Activated T-helper 2 cell treated with anti-CD3 and anti-CD28 coated beads, Interferon-gamma antibody, Interleukin-2, Interleukin-4, amounts not matched to agents 10 μg/mL and 5 μg/mL and 100 μg/mL, durations not matched to agents 14 hours and 24 hours and 36 hours (primary cell): ENCODE measurements at regions not wholly inside any gene's neighbourhood (a gene's known extent, or its start where the extent isn't known, plus 50 kb on each side); places are given as distances from the start of the nearest gene placed in this dataset.

Experiments
- DNase-seq: peaks from one replicate; pipeline ENCODE4 v3.0.0; 2021; ENCODE audit warnings: low spot score
- H3K27ac Mint-ChIP-seq: one replicate; pipeline ENCODE4 v1.8.0; 2021; ENCODE audit warnings: mixed read lengths
- H3K27me3 Mint-ChIP-seq: one replicate; pipeline ENCODE4 v1.8.0; 2021; ENCODE audit warnings: low read depth, mixed read lengths
- H3K36me3 Mint-ChIP-seq: one replicate; pipeline ENCODE4 v1.8.0; 2021; ENCODE audit warnings: low read depth, mixed read lengths
- H3K4me1 Mint-ChIP-seq: one replicate; pipeline ENCODE4 v1.8.0; 2021; ENCODE audit warnings: low read depth, mixed read lengths
- H3K4me3 Mint-ChIP-seq: one replicate; pipeline ENCODE4 v1.8.0; 2021; ENCODE audit warnings: low read depth, mild to moderate bottlenecking, moderate library complexity, mixed read lengths
- H3K9me3 Mint-ChIP-seq: one replicate; pipeline ENCODE4 v1.8.0; 2021; ENCODE audit warnings: mixed read lengths
- intact Hi-C: fragments of 100-400 bp; cut with micrococcal nuclease; formaldehyde crosslinking; loops from one replicate; pipeline ENCODE4 v1.15.1; 2023

GRCh38 chr6:148064406-148065134 lies 278.1 kb upstream of the SASH1 start:
- intact Hi-C loops = no loop called here
- no peaks in the 10 kb centered on the region for H3K27me3 Mint-ChIP-seq
- no peaks in the 10 kb centered on the region for H3K4me1 Mint-ChIP-seq
- peaks cover 16% of the 10 kb centered on the region for H3K9me3 Mint-ChIP-seq
- no peak for DNase-seq
- H3K4me3 Mint-ChIP-seq = no peak overlapping the region
- H3K27ac Mint-ChIP-seq = no peak overlapping the region
- no peaks in the 10 kb centered on the region for H3K36me3 Mint-ChIP-seq

GRCh38 chr6:148068437-148069061 lies 274.1 kb upstream of the SASH1 start:
- H3K4me3 Mint-ChIP-seq = no peak overlapping the region
- intact Hi-C loops = no loop called here
- H3K9me3 Mint-ChIP-seq = peaks cover 3% of the 10 kb centered on the region
- H3K27ac Mint-ChIP-seq = no peak overlapping the region
- no peak for DNase-seq
- no peaks in the 10 kb centered on the region for H3K36me3 Mint-ChIP-seq
- no peaks in the 10 kb centered on the region for H3K27me3 Mint-ChIP-seq
- H3K4me1 Mint-ChIP-seq = no peaks in the 10 kb centered on the region

- no peak overlapping the region for H3K27ac Mint-ChIP-seq
- no peak for DNase-seq
- no peak overlapping the region for H3K4me3 Mint-ChIP-seq
- H3K27me3 Mint-ChIP-seq = no peaks in the 10 kb centered on the region
- no peaks in the 10 kb centered on the region for H3K36me3 Mint-ChIP-seq
- H3K9me3 Mint-ChIP-seq = peaks cover 2% of the 10 kb centered on the region
- no peaks in the 10 kb centered on the region for H3K4me1 Mint-ChIP-seq
- intact Hi-C loops = no loop called here
Measured at GRCh38 chr6:148069256-148069655, 273.4 kb upstream of the SASH1 start.

- Mint-ChIP-seq H3K36me3 (no peaks in the 10 kb centered on the region), H3K27me3 (no peaks in the 10 kb centered on the region), H3K4me3 (no peak overlapping the region), H3K27ac (no peak overlapping the region), H3K9me3 (peaks cover 3% of the 10 kb centered on the region), H3K4me1 (no peaks in the 10 kb centered on the region)
- intact Hi-C loops = no loop called here
- DNase-seq = no peak
Measured at GRCh38 chr6:148074291-148074690, 268.3 kb upstream of the SASH1 start.

GRCh38 chr6:148074738-148075137 lies 267.9 kb upstream of the SASH1 start:
- peaks cover 3% of the 10 kb centered on the region for H3K9me3 Mint-ChIP-seq
- H3K36me3 Mint-ChIP-seq = no peaks in the 10 kb centered on the region
- intact Hi-C loops = no loop called here
- H3K4me1 Mint-ChIP-seq = no peaks in the 10 kb centered on the region
- H3K27ac Mint-ChIP-seq = no peak overlapping the region
- H3K27me3 Mint-ChIP-seq = no peaks in the 10 kb centered on the region
- H3K4me3 Mint-ChIP-seq = no peak overlapping the region
- DNase-seq = no peak

GRCh38 chr6:148075352-148075751 lies 267.3 kb upstream of the SASH1 start:
- Mint-ChIP-seq H3K9me3 (peaks cover 3% of the 10 kb centered on the region), H3K4me1 (no peaks in the 10 kb centered on the region), H3K4me3 (no peak overlapping the region), H3K27ac (no peak overlapping the region), H3K36me3 (no peaks in the 10 kb centered on the region), H3K27me3 (no peaks in the 10 kb centered on the region)
- intact Hi-C loops = no loop called here
- DNase-seq = no peak

- intact Hi-C loops = no loop called here
Measured at GRCh38 chr6:148076051-148076450, 266.6 kb upstream of the SASH1 start.

GRCh38 chr6:148080315-148080714 lies 262.3 kb upstream of the SASH1 start:
- no peak overlapping the region for H3K27ac Mint-ChIP-seq
- no peak for DNase-seq
- H3K27me3 Mint-ChIP-seq = no peaks in the 10 kb centered on the region
- no peak overlapping the region for H3K4me3 Mint-ChIP-seq
- intact Hi-C loops = no loop called here
- H3K9me3 Mint-ChIP-seq = no peaks in the 10 kb centered on the region
- H3K4me1 Mint-ChIP-seq = no peaks in the 10 kb centered on the region
- H3K36me3 Mint-ChIP-seq = no peaks in the 10 kb centered on the region

More at GRCh38 chr6:148076051-148076450, 266.6 kb upstream of the SASH1 start:
- H3K27ac Mint-ChIP-seq = no peak overlapping the region
- no peaks in the 10 kb centered on the region for H3K36me3 Mint-ChIP-seq
- H3K27me3 Mint-ChIP-seq = no peaks in the 10 kb centered on the region
- H3K9me3 Mint-ChIP-seq = peaks cover 3% of the 10 kb centered on the region
- DNase-seq = no peak
- H3K4me3 Mint-ChIP-seq = no peak overlapping the region
- H3K4me1 Mint-ChIP-seq = no peaks in the 10 kb centered on the region

GRCh38 chr6:148081076-148081475 lies 261.6 kb upstream of the SASH1 start:
- DNase-seq = no peak
- Mint-ChIP-seq H3K4me1 (no peaks in the 10 kb centered on the region), H3K4me3 (no peak overlapping the region), H3K36me3 (no peaks in the 10 kb centered on the region), H3K27me3 (no peaks in the 10 kb centered on the region), H3K27ac (no peak overlapping the region), H3K9me3 (no peaks in the 10 kb centered on the region)
- intact Hi-C loops = no loop called here

GRCh38 chr6:148082044-148082443 lies 260.6 kb upstream of the SASH1 start:
- no peak overlapping the region for H3K4me3 Mint-ChIP-seq
- H3K27me3 Mint-ChIP-seq = no peaks in the 10 kb centered on the region
- no peaks in the 10 kb centered on the region for H3K9me3 Mint-ChIP-seq
- H3K4me1 Mint-ChIP-seq = no peaks in the 10 kb centered on the region
- H3K36me3 Mint-ChIP-seq = no peaks in the 10 kb centered on the region
- no peak overlapping the region for H3K27ac Mint-ChIP-seq
- intact Hi-C loops = no loop called here
- DNase-seq = no peak

- no peaks in the 10 kb centered on the region for H3K4me1 Mint-ChIP-seq
- no peak overlapping the region for H3K27ac Mint-ChIP-seq
- no peak overlapping the region for H3K4me3 Mint-ChIP-seq
- no peaks in the 10 kb centered on the region for H3K27me3 Mint-ChIP-seq
- no peaks in the 10 kb centered on the region for H3K9me3 Mint-ChIP-seq
- intact Hi-C loops = no loop called here
- H3K36me3 Mint-ChIP-seq = no peaks in the 10 kb centered on the region
- DNase-seq = no peak
Measured at GRCh38 chr6:148082696-148083095, 259.9 kb upstream of the SASH1 start.

- Mint-ChIP-seq H3K36me3 (no peaks in the 10 kb centered on the region), H3K9me3 (peaks cover 5% of the 10 kb centered on the region), H3K27ac (no peak overlapping the region), H3K27me3 (no peaks in the 10 kb centered on the region), H3K4me3 (no peak overlapping the region), H3K4me1 (no peaks in the 10 kb centered on the region)
- intact Hi-C loops = no loop called here
- DNase-seq = no peak
Measured at GRCh38 chr6:148085631-148086331, 256.9 kb upstream of the SASH1 start.

GRCh38 chr6:148086386-148086785 lies 256.3 kb upstream of the SASH1 start:
- Mint-ChIP-seq H3K4me3 (no peak overlapping the region), H3K9me3 (peaks cover 11% of the 10 kb centered on the region)

More at GRCh38 chr6:148086386-148086785, 256.3 kb upstream of the SASH1 start:
- no peaks in the 10 kb centered on the region for H3K27me3 Mint-ChIP-seq
- no peaks in the 10 kb centered on the region for H3K36me3 Mint-ChIP-seq
- H3K4me1 Mint-ChIP-seq = no peaks in the 10 kb centered on the region
- DNase-seq = no peak
- intact Hi-C loops = no loop called here
- no peak overlapping the region for H3K27ac Mint-ChIP-seq
